SK-N-SH treated with all-trans-retinoic acid at 6 μM for 48 hours (cell line): ENCODE measurements at regions not wholly inside any gene's neighbourhood (a gene's known extent, or its start where the extent isn't known, plus 50 kb on each side); places are given as distances from the start of the nearest gene placed in this dataset.

ENCODE experiments used
- ARNTL ChIP-seq: fragments of 450-650 bp; formaldehyde crosslinking; IDR thresholded peaks from 2 replicates; pipeline ENCODE4 v1.5.0; 2020; ENCODE audit warnings: low read depth, mild to moderate bottlenecking, moderate library complexity, borderline replicate concordance
- BACH2 ChIP-seq: fragments of 250-450 bp; sonication (Bioruptor Pico); IDR thresholded peaks from 2 replicates; pipeline ENCODE4 v1.9.0; 2021; ENCODE audit warnings: mild to moderate bottlenecking, borderline replicate concordance
- CREB5 ChIP-seq: fragments of 250-450 bp; sonication (Bioruptor Pico); IDR thresholded peaks from 2 replicates; pipeline ENCODE4 v1.5.1; 2020; ENCODE audit warnings: low read depth, mild to moderate bottlenecking, moderate library complexity
- ESRRG ChIP-seq: fragments of 250-450 bp; sonication (Bioruptor Pico); IDR thresholded peaks from 2 replicates; pipeline ENCODE4 v1.6.1; 2021; ENCODE audit warnings: mild to moderate bottlenecking
- OSR1 ChIP-seq: fragments of 250-450 bp; sonication (Bioruptor Pico); IDR thresholded peaks from 2 replicates; pipeline ENCODE4 v1.8.0; 2022; ENCODE audit warnings: moderate library complexity, mild to moderate bottlenecking, inconsistent platforms
- PATZ1 ChIP-seq: fragments of 250-450 bp; sonication (Bioruptor Pico); IDR thresholded peaks from 2 replicates; pipeline ENCODE4 v1.8.0; 2020; ENCODE audit warnings: mild to moderate bottlenecking, moderate library complexity, borderline replicate concordance
- RARB ChIP-seq: fragments of 250-450 bp; sonication (Bioruptor Pico); IDR thresholded peaks from 2 replicates; pipeline ENCODE4 v1.8.0; 2021; ENCODE audit warnings: mild to moderate bottlenecking, moderate library complexity
- TCF4 ChIP-seq: fragments of 250-450 bp; sonication (Bioruptor Pico); IDR thresholded peaks from 2 replicates; pipeline ENCODE4 v1.8.0; 2021; ENCODE audit warnings: mild to moderate bottlenecking, moderate library complexity, borderline replicate concordance
- TSHZ2 ChIP-seq: fragments of 250-450 bp; sonication (Bioruptor Pico); IDR thresholded peaks from 2 replicates; pipeline ENCODE4 v1.5.0; 2020; ENCODE audit warnings: mild to moderate bottlenecking, moderate library complexity
- ZFP3 ChIP-seq: fragments of 250-450 bp; sonication (Bioruptor Pico); IDR thresholded peaks from 2 replicates; pipeline ENCODE4 v1.5.0; 2020; ENCODE audit warnings: mild to moderate bottlenecking, moderate library complexity
- ZNF565 ChIP-seq: fragments of 450-650 bp; formaldehyde crosslinking; conservative IDR thresholded peaks from 2 replicates; pipeline ENCODE4 v1.5.0; 2020; ENCODE audit warnings: low read depth, mild to moderate bottlenecking, moderate library complexity

- TF ChIP-seq ARNTL (CRISPR knock-in tag) (no peak), PATZ1 (no peak), RARB (CRISPR knock-in tag) (no peak), ESRRG (no peak), ZNF565 (CRISPR knock-in tag) (no peak), BACH2 (CRISPR knock-in tag) (no peak), ZFP3 (CRISPR knock-in tag) (no peak), OSR1 (no peak), CREB5 (CRISPR knock-in tag) (no peak), TSHZ2 (CRISPR knock-in tag) (no peak), TCF4 (CRISPR knock-in tag) (no peak)
Observed at GRCh38 chr2:240235811-240236210, 95.4 kb upstream of the OTOS start.
